H9 (cell line): ENCODE measurements at regions not wholly inside any gene's neighbourhood (a gene's known extent, or its start where the extent isn't known, plus 50 kb on each side); places are given as distances from the start of the nearest gene placed in this dataset.
A peak's percentile ranks its signal among the peaks of the same experiment; 100 is the strongest.
"Not testable (repeated sequence)": the region's sequence is repeated elsewhere in the genome, so short reads cannot be mapped to it uniquely, and the experiment has no call there.

Source experiments
- DNase-seq: peaks from one replicate; pipeline ENCODE4 v3.0.0-alpha.2; 2017
- H2AFZ ChIP-seq: one replicate; pipeline ENCODE4 v1.6.1; 2013; ENCODE audit warnings: mild to moderate bottlenecking, low read length, control low read depth, moderate library complexity
- H2AK5ac ChIP-seq: 2 replicates; pipeline ENCODE4 v1.6.1; 2013; ENCODE audit warnings: low read length, control low read depth, mixed read lengths; ENCODE audit not compliant: insufficient read length
- H2BK120ac ChIP-seq: one replicate; pipeline ENCODE4 v1.6.1; 2013; ENCODE audit warnings: low read depth, mild to moderate bottlenecking, low read length, control low read depth, inconsistent platforms; ENCODE audit not compliant: poor library complexity, severe bottlenecking
- H2BK12ac ChIP-seq: 2 replicates; pipeline ENCODE4 v1.6.1; 2013; ENCODE audit warnings: low read length, control low read depth, mixed read lengths, low read depth; ENCODE audit not compliant: insufficient read length
- H2BK15ac ChIP-seq: 2 replicates; pipeline ENCODE4 v1.6.1; 2013; ENCODE audit warnings: low read depth, low read length, control low read depth
- H2BK20ac ChIP-seq: one replicate; pipeline ENCODE4 v1.6.1; 2013; ENCODE audit warnings: low read depth, mild to moderate bottlenecking, low read length, control low read depth, inconsistent platforms; ENCODE audit not compliant: poor library complexity, severe bottlenecking
- H2BK5ac ChIP-seq: 2 replicates; pipeline ENCODE4 v1.6.1; 2013; ENCODE audit warnings: low read length, control low read depth, mixed read lengths; ENCODE audit not compliant: insufficient read length
- H3K14ac ChIP-seq: 2 replicates; pipeline ENCODE4 v1.6.1; 2013; ENCODE audit warnings: low read length, control low read depth; ENCODE audit not compliant: insufficient read depth
- H3K18ac ChIP-seq: 2 replicates; pipeline ENCODE4 v1.6.1; 2013; ENCODE audit warnings: low read depth, mild to moderate bottlenecking, mixed read lengths, low read length, control low read depth; ENCODE audit not compliant: insufficient read length
- H3K23ac ChIP-seq: 2 replicates; pipeline ENCODE4 v1.6.1; 2013; ENCODE audit warnings: low read length, control low read depth, mixed read lengths, low read depth; ENCODE audit not compliant: insufficient read length
- H3K23me2 ChIP-seq: 2 replicates; pipeline ENCODE4 v1.6.1; 2013; ENCODE audit warnings: low read depth, mild to moderate bottlenecking, mixed read lengths, low read length, control low read depth; ENCODE audit not compliant: insufficient read length, poor library complexity, severe bottlenecking
- H3K27ac ChIP-seq: 2 replicates; pipeline ENCODE4 v1.5.1; 2013; ENCODE audit warnings: low read length, control low read depth, mixed read lengths, low read depth; ENCODE audit not compliant: insufficient read length
- H3K27me3 ChIP-seq: 2 replicates; pipeline ENCODE4 v1.6.1; 2013; ENCODE audit warnings: low read length, control low read depth, inconsistent platforms; ENCODE audit not compliant: insufficient read depth
- H3K4ac ChIP-seq: 2 replicates; pipeline ENCODE4 v1.6.1; 2013; ENCODE audit warnings: low read depth, mild to moderate bottlenecking, control low read depth, inconsistent platforms, low read length, moderate library complexity
- H3K4me1 ChIP-seq: 2 replicates; pipeline ENCODE4 v1.6.1; 2013; ENCODE audit warnings: low read length, control low read depth, inconsistent platforms; ENCODE audit not compliant: insufficient read depth
- H3K4me2 ChIP-seq: 2 replicates; pipeline ENCODE4 v1.6.1; 2013; ENCODE audit warnings: low read length, control low read depth, mixed read lengths; ENCODE audit not compliant: insufficient read length, insufficient read depth
- H3K56ac ChIP-seq: 2 replicates; pipeline ENCODE4 v1.6.1; 2013; ENCODE audit warnings: low read depth, mild to moderate bottlenecking, mixed read lengths, low read length, control low read depth; ENCODE audit not compliant: insufficient read length
- H3K79me1 ChIP-seq: 2 replicates; pipeline ENCODE4 v1.6.1; 2013; ENCODE audit warnings: low read depth, mild to moderate bottlenecking, moderate library complexity, low read length, control low read depth, inconsistent platforms; ENCODE audit not compliant: insufficient read depth, poor library complexity, severe bottlenecking
- H3K79me2 ChIP-seq: 2 replicates; pipeline ENCODE4 v1.6.1; 2013; ENCODE audit warnings: low read length, control low read depth, inconsistent platforms; ENCODE audit not compliant: insufficient read depth
- H3K9ac ChIP-seq: 2 replicates; pipeline ENCODE4 v1.6.1; 2013; ENCODE audit warnings: low read length, control low read depth, mixed read lengths; ENCODE audit not compliant: insufficient read length; ENCODE audit errors: extremely low read depth
- H3K9me3 ChIP-seq: one replicate; pipeline ENCODE4 v1.6.1; 2013; ENCODE audit warnings: low read depth, low read length, inconsistent platforms; ENCODE audit not compliant: control insufficient read depth
- H3T11ph ChIP-seq: one replicate; pipeline ENCODE4 v1.6.1; 2013; ENCODE audit warnings: mild to moderate bottlenecking, low read length, control low read depth, inconsistent platforms
- H4K20me1 ChIP-seq: one replicate; pipeline ENCODE4 v1.6.1; 2013; ENCODE audit not compliant: control insufficient read depth, insufficient read length, insufficient read depth
- H4K5ac ChIP-seq: 2 replicates; pipeline ENCODE4 v1.6.1; 2013; ENCODE audit warnings: low read depth, mild to moderate bottlenecking, mixed read lengths, low read length, control low read depth; ENCODE audit not compliant: insufficient read length
- H4K8ac ChIP-seq: replicated peaks from 2 replicates; pipeline ENCODE4 v1.6.1; 2013; ENCODE audit warnings: low read length, control low read depth, mixed read lengths, low read depth; ENCODE audit not compliant: insufficient read length
- H4K91ac ChIP-seq: 2 replicates; pipeline ENCODE4 v1.6.1; 2013; ENCODE audit warnings: low read depth, mild to moderate bottlenecking, moderate library complexity, mixed read lengths, low read length, control low read depth; ENCODE audit not compliant: insufficient read length
- H3K27ac Mint-ChIP-seq, 3 experiments: 2 replicates in 2 of 3; 3 replicates in 1 of 3; pipeline ENCODE4 v1.8.0; 2020 to 2021; ENCODE audit warnings: mixed read lengths in 3 of 3, mild to moderate bottlenecking in 1 of 3, moderate library complexity in 1 of 3
- H3K27me3 Mint-ChIP-seq: 2 replicates; pipeline ENCODE4 v1.8.0; 2021; ENCODE audit warnings: low read depth, mild to moderate bottlenecking, moderate library complexity, mixed read lengths
- H3K36me3 Mint-ChIP-seq, 3 experiments: 2 replicates in 2 of 3; 3 replicates in 1 of 3; pipeline ENCODE4 v1.8.0; 2020 to 2021; ENCODE audit warnings: low read depth in 3 of 3, mixed read lengths in 3 of 3; ENCODE audit not compliant: insufficient read depth in 1 of 3
- H3K4me1 Mint-ChIP-seq, 2 experiments: 2 replicates each; pipeline ENCODE4 v1.8.0; 2020; ENCODE audit warnings: mixed read lengths in 2 of 2
- H3K4me3 Mint-ChIP-seq, 2 experiments: 2 replicates in 1 of 2; 3 replicates in 1 of 2; pipeline ENCODE4 v1.8.0; 2020 to 2021; ENCODE audit warnings: mild to moderate bottlenecking in 2 of 2, mixed read lengths in 2 of 2, moderate library complexity in 1 of 2
- H3K9me3 Mint-ChIP-seq, 2 experiments: 2 replicates in 1 of 2; 3 replicates in 1 of 2; pipeline ENCODE4 v1.8.0; 2020; ENCODE audit warnings: mild to moderate bottlenecking in 2 of 2, mixed read lengths in 2 of 2, moderate library complexity in 1 of 2
- CTCF ChIP-seq: fragments of 200-600 bp; sonication (generic); conservative IDR thresholded peaks from 3 replicates; pipeline ENCODE4 v1.8.0; 2021; ENCODE audit warnings: antibody characterized with exemption, mild to moderate bottlenecking
- WGBS: extraction: QIAGEN DNeasy Blood & Tissue Kit; methylation state at CpG from one replicate; pipeline ENCODE4 v1.1.7; 2013; ENCODE audit warnings: missing lambda C conversion rate, low lambda C conversion rate, mixed read lengths; ENCODE audit not compliant: insufficient read length; ENCODE audit errors: extremely low coverage; 5-methylcytosine and 5-hydroxymethylcytosine counted together

GRCh38 chr7:13803134-13803533, 186.3 kb downstream of the ETV1 start:
- Histone ChIP-seq H3T11ph (no peak overlapping the region), H3K79me1 (no peaks in the 10 kb centered on the region), H3K4me2 (no peak overlapping the region), H3K27me3 (no peaks in the 10 kb centered on the region), H4K8ac (no peak overlapping the region), H2BK20ac (no peak overlapping the region), H3K4ac (no peak overlapping the region), H2AK5ac (no peak overlapping the region), H3K9me3 (no peaks in the 10 kb centered on the region), H2BK12ac (no peak overlapping the region), H4K5ac (no peak overlapping the region), H3K56ac (no peak overlapping the region), H2BK5ac (no peak overlapping the region), H3K27ac (no peak overlapping the region), H3K23me2 (no peaks in the 10 kb centered on the region), H2BK15ac (no peak overlapping the region), H3K14ac (no peak overlapping the region), H4K20me1 (no peaks in the 10 kb centered on the region), H3K4me1 (no peaks in the 10 kb centered on the region; the same call in 1 of the 2 replicates), H4K91ac (no peak overlapping the region), H3K23ac (no peak overlapping the region), H3K9ac (no peak overlapping the region), H2AFZ (no peak overlapping the region), H2BK120ac (no peak overlapping the region), H3K18ac (no peak overlapping the region), H3K79me2 (peaks cover 4% of the 10 kb centered on the region; the same call in 1 of the 2 replicates)
- Mint-ChIP-seq H3K27me3 (no peaks in the 10 kb centered on the region; the same call in 1 of the 2 replicates), H3K9me3 (peaks cover 9 to 18% of the 10 kb centered on the region in 2 experiments), H3K4me3 (no peak overlapping the region), H3K4me1 (peaks cover 37 to 44% of the 10 kb centered on the region in 2 experiments), H3K36me3 (peaks cover 8 to 26% (median 14%) of the 10 kb centered on the region in 3 experiments), H3K27ac (no peak overlapping the region)
- no CpG with 5 or more reads among the region's 8 CpGs for WGBS
- TF ChIP-seq CTCF, result no peak
- DNase-seq, result peak; percentile 27

GRCh38 chr7:13806089-13806867, 183.2 kb downstream of the ETV1 start:
- not testable (repeated sequence) for H3K79me1 ChIP-seq, H3K9me3 ChIP-seq, H2AK5ac ChIP-seq, H3K56ac ChIP-seq, H2BK12ac ChIP-seq, H4K5ac ChIP-seq, H3K27me3 Mint-ChIP-seq, H3K23ac ChIP-seq, H3T11ph ChIP-seq, H3K27ac ChIP-seq, H4K8ac ChIP-seq, H2BK20ac ChIP-seq, H3K14ac ChIP-seq, DNase-seq, H4K20me1 ChIP-seq, H3K4me1 ChIP-seq, H3K4ac ChIP-seq, H3K79me2 ChIP-seq, H2BK120ac ChIP-seq, H2BK5ac ChIP-seq, H3K18ac ChIP-seq, H2BK15ac ChIP-seq, H4K91ac ChIP-seq, H2AFZ ChIP-seq, H3K27me3 ChIP-seq, H3K23me2 ChIP-seq
- Histone ChIP-seq H3K9ac (peak overlapping the region; percentile 20), H3K4me2 (peak overlapping the region; percentile 55)
- WGBS, result no CpG with 5 or more reads among the region's 33 CpGs
- H3K36me3 Mint-ChIP-seq, result peaks cover 9 to 33% (median 19%) of the 10 kb centered on the region in 3 experiments
- peaks cover 14 to 24% of the 10 kb centered on the region in 2 experiments for H3K9me3 Mint-ChIP-seq
- H3K4me1 Mint-ChIP-seq, result peaks cover 31 to 37% of the 10 kb centered on the region in 2 experiments
- peak overlapping the region; percentile 73 to 91 (median 82); a peak in 6 of 7 replicates for H3K27ac Mint-ChIP-seq
- H3K4me3 Mint-ChIP-seq, result peak overlapping the region; percentile 76 to 77
